Heart left ventricle (tissue), 16 donors: ENCODE measurements at regions not wholly inside any gene's neighbourhood (a gene's known extent, or its start where the extent isn't known, plus 50 kb on each side); places are given as distances from the start of the nearest gene placed in this dataset.
"Not testable (repeated sequence)": the region's sequence is repeated elsewhere in the genome, so short reads cannot be mapped to it uniquely, and the experiment has no call there.

Experiments
- ATAC-seq, 4 donors: fragments of 200-7000 bp; cut with Tn5 transposase; one replicate each; pipeline ENCODE4 v1.9.1; 2020 to 2022; ENCODE audit warnings: moderate library complexity in 4 of 4, mild to moderate bottlenecking in 3 of 4, moderate number of reproducible peaks in 1 of 4
- DNase-seq, 5 donors: peaks; one replicate each; pipeline ENCODE4 v3.0.0-alpha.2; 2020
- H3K27ac ChIP-seq, 12 donors: fragments of 200-600 bp; sonication (generic) in 4 of 12; one replicate each; pipeline versions ENCODE4 v1.5.0 to v1.8.0; 2016 to 2022; ENCODE audit warnings: mild to moderate bottlenecking in 2 of 12
- H3K27me3 ChIP-seq, 9 donors: fragments of 200-600 bp; sonication (generic) in 2 of 9; one replicate each; pipeline versions ENCODE4 v1.5.1 to v1.8.0; 2016 to 2022; ENCODE audit warnings: mild to moderate bottlenecking in 3 of 9
- H3K36me3 ChIP-seq, 9 donors: fragments of 200-600 bp; sonication (generic) in 2 of 9; one replicate each; pipeline versions ENCODE4 v1.5.0 to v1.8.0; 2018 to 2022; ENCODE audit warnings: mild to moderate bottlenecking in 2 of 9
- H3K4me1 ChIP-seq, 12 donors: fragments of 200-600 bp; sonication (generic) in 4 of 12; one replicate each; pipeline versions ENCODE4 v1.5.0 to v1.8.0; 2016 to 2022; ENCODE audit warnings: mild to moderate bottlenecking in 3 of 12
- H3K4me3 ChIP-seq, 12 donors: fragments of 200-600 bp; sonication (generic) in 4 of 12; one replicate each; pipeline versions ENCODE4 v1.5.0 to v1.8.0; 2017 to 2022; ENCODE audit warnings: mild to moderate bottlenecking in 9 of 12, moderate library complexity in 4 of 12
- H3K9me3 ChIP-seq, 12 donors: fragments of 200-600 bp; sonication (generic) in 4 of 12; one replicate each; pipeline versions ENCODE4 v1.5.0 to v1.8.0; 2016 to 2022; ENCODE audit warnings: mild to moderate bottlenecking in 1 of 12
- POLR2A ChIP-seq, 2 donors: fragments of 450-650 bp; IDR thresholded peaks; one replicate each; pipeline ENCODE4 v1.6.1; 2017; ENCODE audit warnings: antibody characterized with exemption in 2 of 2, mild to moderate bottlenecking in 2 of 2, moderate library complexity in 2 of 2
- WGBS, 4 donors: extraction: QIAGEN DNeasy Blood & Tissue Kit in 2 of 4; methylation state at CpG; one replicate each; pipeline versions ENCODE4 v1.1.5 to v1.1.7; 2013 to 2018; 5-methylcytosine and 5-hydroxymethylcytosine counted together
- intact Hi-C, 10 donors: fragments of 100-400 bp; cut with DNase I; formaldehyde crosslinking; loops; one replicate each; pipeline versions ENCODE4 v1.11.1 to v1.14.2; 2022
- TF ChIP-seq, protein P1 (sequence below), 12 donors: fragments of 200-600 bp; sonication (generic) in 4 of 12; IDR thresholded peaks; one replicate each; pipeline versions ENCODE4 v1.5.0 to v1.8.0; 2018 to 2022; ENCODE audit warnings: antibody characterized with exemption in 12 of 12, mild to moderate bottlenecking in 5 of 12
- donor health status: ischemic (EF 13 %, LVEDD 7.1; RV severe dilation, severe dysfunction).
- donor health status: healthy with polysubstance abuse.
- donor health status: DM: no; HTN: yes; CAD: no.
- donor health status: DM: no; HTN: no; CAD: no.
- donor health status: ischemic (EF 25% LVEDD 6.9; RV normal size, moderate dysfunction).
- donor health status: ischemic (EF 25% LVEDD 5.7; RV mildly dilated, moderate dysfunction).
- donor health status: healthy.
- donor health status: DM: yes; HTN: yes; CAD: no.
- donor health status: ischemic (EF 35%, LVEDD 5.7; RV mildly dilated, moderate dysfunction).
- donor health status: nonischemic (EF 11% LVEDD 7.7; RV severe dilation, severe dysfunction).
- donor health status: DM: yes; HTN: yes; CAD: no.
- donor health status: PGD.
- donor health status: ischemic (EF 29% LVEDD 5.4; RV normal size, mild dysfunction).
- donor health status: nonischemic (EF 23%, LVEDD 6.1; RV moderate dilation, normal function).

DNA sequence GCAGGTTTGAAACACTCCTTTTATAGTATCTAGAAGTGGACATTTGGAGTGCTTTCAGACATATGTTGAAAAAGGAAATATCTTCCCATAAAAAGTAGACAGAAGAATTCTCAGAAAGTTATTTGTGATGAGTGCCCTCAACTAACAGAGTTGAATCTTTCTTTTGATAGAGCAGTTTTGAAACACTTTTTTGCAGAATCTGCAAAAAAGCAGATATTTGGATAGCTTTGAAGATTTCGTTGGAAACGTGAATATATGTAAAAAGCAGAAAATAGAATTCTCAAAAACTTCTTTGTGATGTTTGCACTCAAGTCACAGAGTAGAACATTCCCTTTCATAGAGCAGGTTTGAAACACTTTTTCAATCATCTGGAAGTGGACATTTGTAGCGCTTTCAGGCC, 676.4 kb upstream of the ZNF337 start:
- H3K27me3 ChIP-seq, H3K27ac ChIP-seq, H3K4me1 ChIP-seq, H3K4me3 ChIP-seq, DNase-seq, intact Hi-C loops, H3K36me3 ChIP-seq, ATAC-seq: not testable (repeated sequence)
- peaks cover 0 to 29% (median 0%) of the 10 kb centered on the region in 12 donors for H3K9me3 ChIP-seq
- 74 to 78% (median 77%) methylated on average over 3 of the region's 3 CpGs for WGBS, 4 donors

DNA sequence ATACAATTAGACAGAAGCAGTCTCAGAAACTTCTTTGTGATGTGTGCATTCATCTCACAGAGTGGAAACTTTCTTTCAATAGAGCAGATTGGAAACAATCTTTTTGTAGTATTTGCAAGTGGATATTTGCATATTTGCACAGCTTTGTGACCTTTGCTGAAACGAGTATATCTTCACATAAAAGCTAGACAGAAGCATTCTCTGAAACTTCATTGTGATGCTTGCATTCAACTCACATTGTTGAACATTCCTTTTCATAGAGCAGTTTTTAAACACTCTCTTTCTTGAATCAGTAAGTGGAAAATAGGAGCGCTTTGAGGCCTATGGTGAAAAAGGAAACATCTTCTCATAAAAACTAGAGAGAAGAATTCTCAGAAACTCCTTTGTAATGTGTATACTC, 657.9 kb upstream of the ZNF337 start:
- DNase-seq (no peak), ATAC-seq (no peak)
- Histone ChIP-seq H3K4me3 (no peak overlapping the region), H3K27me3 (no peaks in the 10 kb centered on the region), H3K4me1 (no peaks in the 10 kb centered on the region), H3K27ac (no peak overlapping the region), H3K9me3 (peaks cover 0 to 22% (median 0%) of the 10 kb centered on the region in 12 donors), H3K36me3 (no peaks in the 10 kb centered on the region)
- no peak for TF ChIP-seq POLR2A (IDR thresholded peaks at IDR 0.05)
- TF ChIP-seq, protein P1, sequence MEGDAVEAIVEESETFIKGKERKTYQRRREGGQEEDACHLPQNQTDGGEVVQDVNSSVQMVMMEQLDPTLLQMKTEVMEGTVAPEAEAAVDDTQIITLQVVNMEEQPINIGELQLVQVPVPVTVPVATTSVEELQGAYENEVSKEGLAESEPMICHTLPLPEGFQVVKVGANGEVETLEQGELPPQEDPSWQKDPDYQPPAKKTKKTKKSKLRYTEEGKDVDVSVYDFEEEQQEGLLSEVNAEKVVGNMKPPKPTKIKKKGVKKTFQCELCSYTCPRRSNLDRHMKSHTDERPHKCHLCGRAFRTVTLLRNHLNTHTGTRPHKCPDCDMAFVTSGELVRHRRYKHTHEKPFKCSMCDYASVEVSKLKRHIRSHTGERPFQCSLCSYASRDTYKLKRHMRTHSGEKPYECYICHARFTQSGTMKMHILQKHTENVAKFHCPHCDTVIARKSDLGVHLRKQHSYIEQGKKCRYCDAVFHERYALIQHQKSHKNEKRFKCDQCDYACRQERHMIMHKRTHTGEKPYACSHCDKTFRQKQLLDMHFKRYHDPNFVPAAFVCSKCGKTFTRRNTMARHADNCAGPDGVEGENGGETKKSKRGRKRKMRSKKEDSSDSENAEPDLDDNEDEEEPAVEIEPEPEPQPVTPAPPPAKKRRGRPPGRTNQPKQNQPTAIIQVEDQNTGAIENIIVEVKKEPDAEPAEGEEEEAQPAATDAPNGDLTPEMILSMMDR (IDR thresholded peaks at IDR 0.05), result no peak
- WGBS, 4 donors, result 60 to 72% (median 70%) methylated on average over 2 of the region's 2 CpGs
- intact Hi-C loops, result no loop called here

DNA sequence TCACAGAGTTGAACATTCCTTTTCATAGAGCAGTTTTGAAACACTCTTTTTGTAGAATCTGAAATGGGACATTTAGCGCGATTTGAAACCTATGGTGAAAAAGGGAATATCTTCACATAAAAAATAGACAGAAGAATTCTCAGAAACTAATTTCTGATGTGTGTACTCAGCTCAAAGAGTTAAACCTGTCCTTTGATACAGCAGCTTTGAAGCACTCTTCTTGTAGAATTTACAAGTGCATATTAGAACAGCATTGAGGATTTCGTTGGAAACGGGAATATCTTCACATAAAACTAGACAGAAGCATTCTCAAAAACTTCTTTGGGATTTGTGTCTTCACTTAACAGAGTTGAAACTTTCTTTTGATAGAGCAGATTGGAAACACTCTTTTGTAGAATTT, 650.7 kb upstream of the ZNF337 start:
- H3K4me1 ChIP-seq, result no peaks in the 10 kb centered on the region
- peaks cover 0 to 22% (median 0%) of the 10 kb centered on the region in 12 donors for H3K9me3 ChIP-seq
- no peak for ATAC-seq
- no peaks in the 10 kb centered on the region for H3K27me3 ChIP-seq
- H3K4me3 ChIP-seq, result no peak overlapping the region
- WGBS, 4 donors, result 85 to 95% (median 91%) methylated on average over 4 of the region's 4 CpGs
- H3K36me3 ChIP-seq, result no peaks in the 10 kb centered on the region
- no peak for TF ChIP-seq POLR2A (IDR thresholded peaks at IDR 0.05)
- TF ChIP-seq, protein P1 (IDR thresholded peaks at IDR 0.05), result no peak
- H3K27ac ChIP-seq, result no peak overlapping the region
- DNase-seq, result no peak
- intact Hi-C loops, result no loop called here

GRCh38 chr20:26340460-26341065, 643.9 kb upstream of the ZNF337 start:
- intact Hi-C loops, H3K27me3 ChIP-seq, DNase-seq, H3K4me3 ChIP-seq, H3K4me1 ChIP-seq, ATAC-seq, H3K9me3 ChIP-seq, H3K36me3 ChIP-seq, H3K27ac ChIP-seq: not testable (repeated sequence)
- whole genome bisulfite sequencing, 4 donors, result 91 to 96% (median 93%) methylated on average over 6 of the region's 6 CpGs

- no peak overlapping the region for H3K4me3 ChIP-seq
- H3K9me3 ChIP-seq, result peaks cover 0 to 8% (median 0%) of the 10 kb centered on the region in 12 donors
- no peak for TF ChIP-seq POLR2A (IDR thresholded peaks at IDR 0.05)
- TF ChIP-seq, protein P1 (IDR thresholded peaks at IDR 0.05), result no peak
- no peak overlapping the region for H3K27ac ChIP-seq
- WGBS, 4 donors, result 72 to 75% (median 74%) methylated on average over 5 of the region's 5 CpGs
- intact Hi-C loops, result loop anchor here in 1 of 10 donors (10.0 kb wide), 1 partner anchor 189 kb away; no protein-coding TSS in a partner anchor
- no peaks in the 10 kb centered on the region for H3K4me1 ChIP-seq
- DNase-seq (no peak), ATAC-seq (no peak)
- H3K27me3 ChIP-seq, result no peaks in the 10 kb centered on the region
- no peaks in the 10 kb centered on the region for H3K36me3 ChIP-seq
Observed at GRCh38 chr20:26324177-26324576, 627.5 kb upstream of the ZNF337 start.
